ENCODE measurements at regions not wholly inside any gene's neighbourhood (a gene's known extent, or its start where the extent isn't known, plus 50 kb on each side); places are given as distances from the start of the nearest gene placed in this dataset.

- no peak overlapping the region for H2AK5ac ChIP-seq (ENCODE audit: low read depth, low read length)
- no peak overlapping the region for H3K4ac ChIP-seq (ENCODE audit: low read depth, low read length)
- no peak overlapping the region for H4K5ac ChIP-seq (ENCODE audit: low read depth, low read length)
- no peak overlapping the region for H2BK5ac ChIP-seq (ENCODE audit: low read depth, low read length, poor library complexity, severe bottlenecking)
- H2BK120ac ChIP-seq (ENCODE audit: low read depth, low read length): no peak overlapping the region
- ChIA-PET CTCF (no interaction called here), POLR2A (ENCODE audit: unreplicated experiment) (no interaction called here)
- no peak overlapping the region for H3K23ac ChIP-seq (ENCODE audit: low read depth, low read length)
- no peaks in the 10 kb centered on the region for H3K9me1 ChIP-seq (ENCODE audit: insufficient read depth, low read length)
- DNase-seq (no peak), ATAC-seq (ENCODE audit: low read depth) (no peak)
- intact Hi-C loops (cut with micrococcal nuclease): no loop called here
- dilution Hi-C loops (cut with HindIII; ENCODE audit: low sequenced_read_pairs, unreplicated experiment): no loop called here
- H4K91ac ChIP-seq (ENCODE audit: insufficient read depth, low read depth, low read length): no peak overlapping the region
- H4K20me1 ChIP-seq (ENCODE audit: insufficient read depth, low read length): no peaks in the 10 kb centered on the region
- H3K9me3 ChIP-seq (ENCODE audit: control insufficient read depth, insufficient read depth, low read length): no peaks in the 10 kb centered on the region
- H2BK15ac ChIP-seq (ENCODE audit: low read depth, low read length): no peak overlapping the region
- H2BK20ac ChIP-seq (ENCODE audit: low read depth, low read length): no peak overlapping the region
- H4K8ac ChIP-seq (ENCODE audit: low read depth in 2 of 2, low read length in 2 of 2): no peak overlapping the region
- H2AK9ac ChIP-seq (replicated peaks; ENCODE audit: low read depth, low read length, poor library complexity): no peak overlapping the region
- TF ChIP-seq NFE2L2 (IDR thresholded peaks at IDR 0.05; ENCODE audit: low read depth, low read length) (no peak), ELK1 (IDR thresholded peaks at IDR 0.05; ENCODE audit: borderline replicate concordance, low read depth, low read length) (no peak), CTCF (conservative IDR thresholded peaks at IDR 0.05; ENCODE audit: low read depth, low read length) (no peak), RAD21 (IDR thresholded peaks at IDR 0.05; ENCODE audit: low read length) (no peak), FOS (IDR thresholded peaks at IDR 0.05; ENCODE audit: low read depth, low read length) (no peak), MAZ (IDR thresholded peaks at IDR 0.05; ENCODE audit: borderline replicate concordance, low read depth, low read length) (no peak), BHLHE40 (IDR thresholded peaks at IDR 0.05; ENCODE audit: low read depth, low read length) (no peak), MAFK (IDR thresholded peaks at IDR 0.05; ENCODE audit: low read depth, low read length) (no peak), USF2 (IDR thresholded peaks at IDR 0.05; ENCODE audit: low read depth, low read length) (no peak), POLR2A (IDR thresholded peaks at IDR 0.05; ENCODE audit: low read depth, low read length) (no peak), CHD1 (IDR thresholded peaks at IDR 0.05; ENCODE audit: low read depth, low read length) (no peak), RCOR1 (IDR thresholded peaks at IDR 0.05; ENCODE audit: insufficient replicate concordance, low read length) (no peak), MXI1 (IDR thresholded peaks at IDR 0.05; ENCODE audit: borderline replicate concordance, low read depth, low read length) (no peak), RFX5 (IDR thresholded peaks at IDR 0.05; ENCODE audit: low read depth, low read length) (no peak), SMC3 (IDR thresholded peaks at IDR 0.05; ENCODE audit: low read depth, low read length) (no peak), CEBPB (IDR thresholded peaks at IDR 0.05; ENCODE audit: low read depth, low read length) (no peak)
- no peak overlapping the region for H3K56ac ChIP-seq (ENCODE audit: extremely low read depth, insufficient read depth, low read length)
- no peak overlapping the region for H3K27ac ChIP-seq (ENCODE audit: insufficient read depth, low read length)
- BruUV-seq (replicated peaks): no TSS peak
- no peak overlapping the region for H3K4me3 ChIP-seq (ENCODE audit: insufficient read depth, low read depth, low read length)
- no CpG with 5 or more reads among the region's 8 CpGs for WGBS, 2 experiments (ENCODE audit: extremely low coverage in 2 of 2, insufficient read length in 1 of 2)
- peaks cover 7% of the 10 kb centered on the region for H3K4me1 ChIP-seq (ENCODE audit: control insufficient read depth, insufficient read depth, low read length)
- H3K36me3 ChIP-seq (ENCODE audit: control insufficient read depth, insufficient read depth, low read length): no peaks in the 10 kb centered on the region
- no peaks in the 10 kb centered on the region for H3K79me1 ChIP-seq (ENCODE audit: low read depth in 1 of 2, low read length in 2 of 2)
- H3K9ac ChIP-seq (ENCODE audit: low read depth, low read length): no peak overlapping the region
- no peak overlapping the region for H3K18ac ChIP-seq (ENCODE audit: low read depth, low read length)
- H3K27me3 ChIP-seq (ENCODE audit: control insufficient read depth, insufficient read depth, low read length): no peaks in the 10 kb centered on the region; the same call in 1 of the 2 replicates
- H2AFZ ChIP-seq (replicated peaks; ENCODE audit: low read length, poor library complexity): no peak overlapping the region
- no peak overlapping the region for H3K14ac ChIP-seq (replicated peaks; ENCODE audit: low read depth, low read length)
- in situ Hi-C loops (cut with MboI; ENCODE audit: low sequenced_read_pairs): no loop called here
- no peak overlapping the region for H3K4me2 ChIP-seq (ENCODE audit: low read depth, low read length)
Measured at GRCh38 chr5:60517094-60517694, 182.8 kb downstream of the DEPDC1B start.
